KOPT-K1 (cell line): ENCODE measurements at regions not wholly inside any gene's neighbourhood (a gene's known extent, or its start where the extent isn't known, plus 50 kb on each side); places are given as distances from the start of the nearest gene placed in this dataset.

Experiments
- H3K27ac ChIP-seq: fragments of 200-600 bp; sonication (generic); 2 replicates; pipeline ENCODE4 v1.5.1; 2016; ENCODE audit warnings: antibody characterized with exemption, mild to moderate bottlenecking, low read depth, low read length; ENCODE audit not compliant: poor library complexity, severe bottlenecking
- H3K36me3 ChIP-seq: fragments of 200-600 bp; sonication (generic); 2 replicates; pipeline ENCODE4 v1.5.1; 2017; ENCODE audit warnings: antibody characterized with exemption, mild to moderate bottlenecking, low read length, moderate library complexity; ENCODE audit not compliant: insufficient read depth
- H3K9me3 ChIP-seq: fragments of 200-600 bp; sonication (generic); 2 replicates; pipeline ENCODE4 v1.5.1; 2017; ENCODE audit warnings: antibody characterized with exemption, low read length, mild to moderate bottlenecking; ENCODE audit not compliant: insufficient read depth, poor library complexity, severe bottlenecking

DNA sequence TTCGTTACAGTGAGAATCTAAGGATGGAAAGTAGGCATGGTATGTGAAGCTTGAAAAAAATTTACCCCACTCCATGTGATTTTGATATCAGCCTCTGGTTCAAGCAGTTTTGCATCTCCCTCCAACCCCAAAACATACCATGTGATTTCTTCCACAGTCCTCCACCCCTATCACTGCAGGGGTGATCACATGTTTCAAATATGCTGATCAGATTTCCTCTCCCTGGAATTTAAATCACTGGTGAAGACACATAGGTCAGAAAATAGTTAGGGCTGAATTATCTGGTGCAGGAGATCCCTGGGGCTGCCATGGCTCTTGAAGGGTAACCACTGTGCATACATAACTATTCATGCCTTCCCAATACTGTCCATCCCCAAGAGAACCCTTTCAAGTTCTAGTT, 119.7 kb upstream of the THRB start:
- no peaks in the 10 kb centered on the region for H3K36me3 ChIP-seq
- no peak overlapping the region for H3K27ac ChIP-seq
- no peaks in the 10 kb centered on the region for H3K9me3 ChIP-seq

DNA sequence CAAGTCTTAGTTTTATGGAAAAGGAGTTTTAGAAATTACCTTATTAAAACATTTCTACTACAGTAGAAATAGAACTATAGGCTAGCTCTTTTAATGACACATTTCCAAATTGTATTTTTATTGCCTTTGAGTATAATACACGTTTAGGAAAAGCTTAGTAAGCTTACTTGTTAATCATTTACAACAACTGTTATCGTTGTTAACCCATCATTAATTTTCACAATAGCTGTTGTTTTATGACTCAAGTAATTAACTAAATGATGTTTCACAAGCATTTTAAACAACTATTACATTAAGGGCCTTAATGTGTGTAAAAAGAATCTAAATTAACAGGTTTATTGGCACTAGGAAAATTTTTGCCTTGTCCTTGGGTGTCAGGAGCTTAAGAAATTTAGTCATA, 120.5 kb upstream of the THRB start:
- Histone ChIP-seq H3K9me3 (no peaks in the 10 kb centered on the region), H3K36me3 (no peaks in the 10 kb centered on the region), H3K27ac (no peak overlapping the region)

DNA sequence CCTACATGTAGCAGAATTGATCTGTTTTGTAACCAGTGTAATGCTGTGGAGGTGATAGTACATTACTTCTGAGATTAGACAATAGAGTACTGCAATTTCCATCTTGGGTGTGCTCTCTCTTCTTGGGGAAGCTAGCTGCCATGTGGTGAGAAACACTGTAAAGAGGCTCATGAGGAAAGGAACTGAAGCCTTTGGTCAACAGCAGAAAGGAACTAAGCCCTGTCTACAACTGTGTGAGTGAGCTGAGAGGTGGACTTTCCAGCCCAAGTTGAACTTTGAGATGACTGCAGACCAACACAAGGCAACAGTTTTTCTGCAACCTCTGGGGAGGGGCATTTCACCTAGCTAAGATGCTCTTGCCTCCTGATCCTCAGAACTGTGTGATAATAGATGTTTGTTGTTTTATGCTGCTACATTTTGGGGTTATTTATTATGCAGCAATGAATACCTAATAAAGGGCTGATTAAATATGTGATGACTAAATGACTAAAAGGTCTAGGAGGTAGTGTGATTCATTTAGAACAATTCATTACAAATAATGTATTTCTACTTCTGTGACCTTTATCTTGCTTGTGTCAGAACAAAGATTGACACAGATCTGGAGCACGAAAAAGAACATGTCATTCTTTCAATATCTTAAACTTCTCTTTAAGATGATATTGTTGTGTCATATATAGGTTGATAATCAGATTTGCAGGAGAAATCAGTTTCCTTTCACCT, 121.6 kb upstream of the THRB start:
- Histone ChIP-seq H3K27ac (no peak overlapping the region), H3K36me3 (no peaks in the 10 kb centered on the region), H3K9me3 (no peaks in the 10 kb centered on the region)

DNA sequence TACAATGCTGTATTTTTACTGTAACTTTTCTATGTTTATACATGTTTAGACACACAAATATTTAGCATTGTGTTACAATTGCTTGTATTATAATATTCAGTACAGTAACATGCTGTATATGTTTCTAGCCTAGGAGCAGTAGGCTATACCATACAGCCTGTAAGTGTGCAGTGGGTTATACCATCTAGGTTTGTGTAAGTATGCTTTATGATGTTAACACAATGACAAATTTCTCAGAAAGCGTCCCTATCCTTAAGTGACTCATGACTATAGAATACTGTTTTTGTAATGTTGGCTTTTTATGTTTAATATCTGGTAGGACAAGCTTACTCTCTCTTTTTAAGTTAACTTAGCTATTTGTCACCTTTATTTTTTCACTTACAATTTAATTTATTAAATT, 127.5 kb upstream of the THRB start:
- H3K9me3 ChIP-seq, result no peaks in the 10 kb centered on the region
- H3K36me3 ChIP-seq, result no peaks in the 10 kb centered on the region
- H3K27ac ChIP-seq, result no peak overlapping the region

GRCh38 chr3:24622696-24623225, 128.1 kb upstream of the THRB start:
- H3K27ac ChIP-seq, result no peak overlapping the region
- no peaks in the 10 kb centered on the region for H3K9me3 ChIP-seq
- H3K36me3 ChIP-seq, result no peaks in the 10 kb centered on the region

DNA sequence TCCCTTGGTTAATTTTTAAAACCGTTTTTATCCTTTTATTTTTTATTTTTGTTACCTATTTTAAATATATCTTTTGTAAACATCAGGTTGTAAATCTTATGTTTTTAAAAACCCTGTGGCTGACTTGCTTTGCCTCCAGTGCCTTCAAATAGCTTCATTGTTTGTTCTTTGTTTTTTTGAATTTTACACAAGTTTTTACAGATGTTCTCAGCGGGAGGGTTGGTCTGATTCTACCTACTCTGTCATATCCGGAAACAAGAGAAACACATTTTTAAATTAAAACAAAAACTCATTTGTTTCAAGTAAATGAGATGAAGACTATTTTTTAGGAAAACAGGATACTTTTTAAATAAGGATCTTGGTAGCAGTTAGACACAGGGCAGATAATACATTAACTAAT, 129.0 kb upstream of the THRB start:
- Histone ChIP-seq H3K27ac (no peak overlapping the region), H3K36me3 (no peaks in the 10 kb centered on the region), H3K9me3 (no peaks in the 10 kb centered on the region)

- Histone ChIP-seq H3K36me3 (no peaks in the 10 kb centered on the region), H3K9me3 (no peaks in the 10 kb centered on the region), H3K27ac (no peak overlapping the region)
Observed at GRCh38 chr3:24624938-24625681, 130.5 kb upstream of the THRB start.

DNA sequence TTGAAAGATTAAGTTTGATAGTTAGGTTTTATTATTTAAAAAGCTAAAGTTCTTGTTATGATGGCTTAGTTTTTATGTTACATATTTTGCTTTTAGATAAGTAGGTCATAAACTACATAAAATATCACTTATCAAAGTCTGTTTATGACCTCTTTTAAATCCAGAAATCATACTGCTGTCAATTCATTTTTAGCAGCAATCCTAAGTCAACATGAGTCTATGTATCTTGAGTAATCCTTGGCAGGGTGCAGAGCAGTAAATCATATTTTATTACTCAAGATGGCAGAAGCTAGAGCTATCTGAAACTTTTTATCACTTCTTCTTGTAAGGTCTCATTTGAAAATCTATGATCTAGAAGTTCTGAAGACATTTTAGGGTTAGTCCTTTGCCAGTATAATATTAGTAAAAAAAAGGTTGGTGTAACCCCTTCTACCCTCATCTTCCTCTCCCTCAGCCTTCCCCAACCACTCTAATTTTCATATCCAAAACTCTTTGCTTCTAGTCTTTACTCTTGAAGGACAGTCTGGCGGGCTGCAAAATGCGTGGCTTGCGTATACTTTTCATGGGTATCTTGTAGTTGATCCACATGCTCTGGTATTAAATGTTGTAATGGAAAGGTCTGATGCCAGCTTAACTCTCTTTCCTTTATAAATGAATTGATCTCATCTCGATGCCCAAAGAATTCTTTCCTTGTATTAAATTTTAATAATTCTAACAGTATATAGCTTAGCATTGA, 134.0 kb upstream of the THRB start:
- Histone ChIP-seq H3K27ac (no peak overlapping the region), H3K9me3 (no peaks in the 10 kb centered on the region), H3K36me3 (no peaks in the 10 kb centered on the region)

GRCh38 chr3:24631481-24631880, 136.8 kb upstream of the THRB start:
- no peak overlapping the region for H3K27ac ChIP-seq
- H3K9me3 ChIP-seq, result no peaks in the 10 kb centered on the region
- H3K36me3 ChIP-seq, result no peaks in the 10 kb centered on the region

GRCh38 chr3:24639061-24639460, 144.4 kb upstream of the THRB start:
- no peaks in the 10 kb centered on the region for H3K36me3 ChIP-seq
- no peak overlapping the region for H3K27ac ChIP-seq

DNA sequence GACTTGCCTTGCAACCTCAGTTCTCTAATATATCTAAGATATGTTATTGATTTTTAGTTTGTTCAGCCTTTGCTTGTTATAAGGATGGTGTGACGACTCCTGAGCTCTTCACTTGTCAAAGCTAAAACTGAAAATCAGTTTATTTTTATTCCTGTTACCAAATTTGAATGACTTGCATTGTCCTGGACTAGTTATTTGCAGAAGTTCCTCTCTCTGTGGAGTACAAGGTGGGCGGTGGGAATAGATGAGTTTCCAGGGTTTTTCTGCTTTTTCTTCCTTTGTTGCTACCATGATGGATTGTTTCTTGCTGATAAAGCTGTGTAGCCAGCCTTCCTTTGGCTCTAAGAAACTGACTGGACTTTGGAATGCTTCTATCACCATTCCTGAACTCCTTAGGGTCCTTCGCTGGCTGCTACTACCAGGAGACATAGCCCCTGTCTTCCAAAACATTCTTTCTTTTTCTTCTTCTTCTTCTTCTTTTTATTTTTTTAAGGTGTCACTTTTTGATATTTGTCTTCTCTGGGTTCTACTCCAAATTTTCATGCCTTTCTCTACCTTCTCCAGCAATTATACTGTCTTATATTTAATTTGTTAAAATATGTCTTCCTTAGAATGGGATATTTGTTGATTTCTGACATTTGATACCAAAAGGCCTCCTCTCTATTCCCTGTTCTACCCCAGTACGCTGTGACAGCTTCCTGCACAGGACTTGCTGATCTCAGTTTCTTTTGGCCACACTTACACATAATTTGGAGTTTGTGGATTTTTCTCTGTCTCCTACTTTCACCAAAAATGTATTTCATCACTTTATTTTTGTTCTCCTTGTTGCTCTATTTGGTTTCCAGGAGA, 145.1 kb upstream of the THRB start:
- no peaks in the 10 kb centered on the region for H3K36me3 ChIP-seq
- no peaks in the 10 kb centered on the region for H3K9me3 ChIP-seq
- H3K27ac ChIP-seq, result no peak overlapping the region

More at GRCh38 chr3:24639061-24639460, 144.4 kb upstream of the THRB start:
- H3K9me3 ChIP-seq, result no peaks in the 10 kb centered on the region

DNA sequence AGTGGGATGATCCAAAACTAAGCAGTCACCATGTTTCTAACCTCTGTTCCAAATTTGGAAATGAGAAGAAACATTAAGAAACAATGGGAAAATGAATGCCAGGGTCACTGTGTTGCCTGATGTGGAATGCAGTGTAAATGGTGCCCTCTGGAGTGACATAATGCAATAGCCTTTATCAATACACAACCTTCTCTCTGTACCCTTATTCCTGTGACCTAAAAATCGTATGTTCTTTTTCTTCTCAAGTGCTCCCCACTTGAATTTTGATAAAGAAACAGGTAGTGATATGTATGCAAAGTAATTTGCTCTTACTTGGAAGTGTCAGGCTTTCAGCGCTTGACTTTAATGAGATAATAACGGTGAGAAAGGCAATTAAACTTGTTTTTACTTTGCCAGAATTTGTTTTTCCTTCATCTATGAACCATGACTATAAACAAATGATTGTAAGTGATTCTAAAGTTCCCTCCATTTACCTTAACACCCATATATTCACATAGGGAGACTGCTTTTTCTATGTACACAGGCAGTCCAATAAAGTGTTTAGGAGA, 145.8 kb upstream of the THRB start:
- H3K27ac ChIP-seq, result no peak overlapping the region

GRCh38 chr3:24641628-24642027, 147.0 kb upstream of the THRB start:
- H3K36me3 ChIP-seq, result no peaks in the 10 kb centered on the region
- no peak overlapping the region for H3K27ac ChIP-seq
- H3K9me3 ChIP-seq, result no peaks in the 10 kb centered on the region

More for the DNA sequence above, 145.8 kb upstream of the THRB start:
- Histone ChIP-seq H3K36me3 (no peaks in the 10 kb centered on the region), H3K9me3 (no peaks in the 10 kb centered on the region)

DNA sequence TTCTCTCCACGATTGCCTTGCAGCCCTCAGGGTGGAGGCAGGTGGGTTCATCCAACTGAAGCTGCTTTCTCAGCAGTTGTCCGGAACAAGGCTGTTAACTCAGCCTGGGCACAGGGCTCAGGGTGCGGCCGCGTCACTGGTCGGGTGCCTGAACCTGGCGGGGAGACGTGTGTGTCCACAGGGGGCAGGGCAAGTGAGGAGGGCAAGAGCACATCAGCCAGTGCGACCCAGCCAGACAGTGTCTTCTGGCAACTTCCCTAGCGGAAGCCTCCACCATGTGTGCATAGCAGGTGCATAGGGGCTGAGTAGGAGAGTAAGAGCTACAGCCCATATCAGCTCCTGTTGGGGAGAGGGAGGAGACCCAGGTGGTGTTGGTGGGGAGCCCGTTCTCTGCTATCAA, 150.4 kb upstream of the THRB start:
- Histone ChIP-seq H3K9me3 (no peaks in the 10 kb centered on the region), H3K27ac (no peak overlapping the region), H3K36me3 (no peaks in the 10 kb centered on the region)
